ENCODE measurements at regions not wholly inside any gene's neighbourhood (a gene's known extent, or its start where the extent isn't known, plus 50 kb on each side); places are given as distances from the start of the nearest gene placed in this dataset.

DNA sequence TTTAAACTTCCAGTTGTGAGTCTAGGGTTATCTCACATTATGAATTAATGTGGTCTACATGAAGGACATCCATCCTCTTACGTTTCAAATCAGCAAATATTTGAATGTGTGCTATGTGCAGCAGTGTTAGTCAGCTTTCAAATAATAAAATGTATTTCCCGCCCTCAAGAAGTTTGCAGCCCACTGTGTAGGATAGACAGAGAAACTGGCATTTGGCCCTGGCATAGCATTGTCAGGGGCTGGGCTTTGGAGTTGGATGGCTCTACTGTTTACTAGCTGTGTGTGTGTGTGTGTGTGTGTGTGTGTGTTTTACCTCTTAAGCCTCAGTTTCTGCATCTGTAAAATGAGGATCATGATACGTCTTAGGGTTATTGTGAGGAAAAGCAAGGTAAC is 400.5 kb upstream of the C2CD4B start:
- no peak overlapping the region for H3K4me3 Mint-ChIP-seq (ENCODE audit: low read depth, unreplicated experiment)

DNA sequence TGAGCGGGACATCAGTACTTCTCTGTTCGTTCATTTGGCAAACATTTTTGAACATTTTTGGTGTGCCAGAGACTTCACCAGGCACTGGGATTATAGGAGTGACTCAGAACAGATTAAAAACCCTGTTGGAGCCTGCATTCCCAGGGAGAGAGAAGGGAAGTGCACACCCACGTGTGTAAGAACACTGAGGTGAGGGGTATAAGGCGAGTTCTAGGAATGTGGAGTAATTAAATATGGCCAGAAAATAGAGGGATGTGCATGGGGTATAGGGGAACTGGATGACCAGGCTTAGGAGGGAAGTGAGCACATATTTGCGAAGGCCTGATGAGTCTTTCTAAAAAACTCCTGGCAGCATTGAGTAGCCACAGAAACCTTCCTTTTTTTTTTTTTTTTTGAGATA is 401.2 kb upstream of the C2CD4B start:
- intact Hi-C loops (cut with micrococcal nuclease; ENCODE audit: unreplicated experiment) = no loop called here
- BruUV-seq (replicated peaks) = no TSS peak
- Mint-ChIP-seq H3K9me3 (ENCODE audit: low read depth, unreplicated experiment) (no peaks in the 10 kb centered on the region), H3K27ac (ENCODE audit: unreplicated experiment) (no peak overlapping the region), H3K4me1 (ENCODE audit: low read depth, unreplicated experiment) (peaks cover 28% of the 10 kb centered on the region), H3K4me3 (ENCODE audit: low read depth, unreplicated experiment) (no peak overlapping the region), H3K27me3 (ENCODE audit: unreplicated experiment) (peaks cover 70% of the 10 kb centered on the region), H3K36me3 (ENCODE audit: insufficient read depth, unreplicated experiment) (no peaks in the 10 kb centered on the region)
- TF ChIP-seq, protein P1, sequence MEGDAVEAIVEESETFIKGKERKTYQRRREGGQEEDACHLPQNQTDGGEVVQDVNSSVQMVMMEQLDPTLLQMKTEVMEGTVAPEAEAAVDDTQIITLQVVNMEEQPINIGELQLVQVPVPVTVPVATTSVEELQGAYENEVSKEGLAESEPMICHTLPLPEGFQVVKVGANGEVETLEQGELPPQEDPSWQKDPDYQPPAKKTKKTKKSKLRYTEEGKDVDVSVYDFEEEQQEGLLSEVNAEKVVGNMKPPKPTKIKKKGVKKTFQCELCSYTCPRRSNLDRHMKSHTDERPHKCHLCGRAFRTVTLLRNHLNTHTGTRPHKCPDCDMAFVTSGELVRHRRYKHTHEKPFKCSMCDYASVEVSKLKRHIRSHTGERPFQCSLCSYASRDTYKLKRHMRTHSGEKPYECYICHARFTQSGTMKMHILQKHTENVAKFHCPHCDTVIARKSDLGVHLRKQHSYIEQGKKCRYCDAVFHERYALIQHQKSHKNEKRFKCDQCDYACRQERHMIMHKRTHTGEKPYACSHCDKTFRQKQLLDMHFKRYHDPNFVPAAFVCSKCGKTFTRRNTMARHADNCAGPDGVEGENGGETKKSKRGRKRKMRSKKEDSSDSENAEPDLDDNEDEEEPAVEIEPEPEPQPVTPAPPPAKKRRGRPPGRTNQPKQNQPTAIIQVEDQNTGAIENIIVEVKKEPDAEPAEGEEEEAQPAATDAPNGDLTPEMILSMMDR (IDR thresholded peaks at IDR 0.05; ENCODE audit: unreplicated experiment) = no peak
- DNase-seq = no peak
- CTCF ChIA-PET = no interaction called here

More for the DNA sequence above, 400.5 kb upstream of the C2CD4B start:
- no peak for DNase-seq
- H3K27ac Mint-ChIP-seq (ENCODE audit: unreplicated experiment) = no peak overlapping the region
- no peaks in the 10 kb centered on the region for H3K9me3 Mint-ChIP-seq (ENCODE audit: low read depth, unreplicated experiment)
- intact Hi-C loops (cut with micrococcal nuclease; ENCODE audit: unreplicated experiment) = no loop called here
- TF ChIP-seq, protein P1 (IDR thresholded peaks at IDR 0.05; ENCODE audit: unreplicated experiment) = no peak
- H3K36me3 Mint-ChIP-seq (ENCODE audit: insufficient read depth, unreplicated experiment) = no peaks in the 10 kb centered on the region
- peaks cover 74% of the 10 kb centered on the region for H3K27me3 Mint-ChIP-seq (ENCODE audit: unreplicated experiment)
- CTCF ChIA-PET = no interaction called here
- no TSS peak for BruUV-seq (replicated peaks)
- H3K4me1 Mint-ChIP-seq (ENCODE audit: low read depth, unreplicated experiment) = peaks cover 32% of the 10 kb centered on the region

DNA sequence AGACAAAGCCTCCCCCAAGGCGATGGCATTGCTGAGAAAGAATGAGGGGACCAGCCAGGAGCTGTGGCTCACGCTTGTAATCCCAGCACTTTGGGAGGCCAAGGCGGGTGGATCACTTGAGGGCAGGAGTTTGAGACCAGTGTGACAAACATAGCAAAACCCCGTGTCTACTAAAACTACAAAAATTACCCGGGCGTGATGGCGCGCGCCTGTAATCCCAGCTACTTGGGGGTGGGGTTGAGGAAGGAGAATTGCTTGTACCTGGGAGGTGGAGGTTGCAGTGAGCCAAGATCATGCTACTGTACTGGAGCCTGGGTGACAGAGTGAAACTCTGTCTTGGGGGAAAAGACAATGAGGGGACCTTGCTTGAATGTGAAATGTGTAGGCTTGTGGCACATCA is 402.4 kb upstream of the C2CD4B start:
- no peaks in the 10 kb centered on the region for H3K9me3 Mint-ChIP-seq (ENCODE audit: low read depth, unreplicated experiment)
- TF ChIP-seq, protein P1 (IDR thresholded peaks at IDR 0.05; ENCODE audit: unreplicated experiment) = no peak
- CTCF ChIA-PET = no interaction called here
- peaks cover 64% of the 10 kb centered on the region for H3K27me3 Mint-ChIP-seq (ENCODE audit: unreplicated experiment)
- BruUV-seq (replicated peaks) = no TSS peak
- DNase-seq = no peak
- H3K4me3 Mint-ChIP-seq (ENCODE audit: low read depth, unreplicated experiment) = no peak overlapping the region
- H3K36me3 Mint-ChIP-seq (ENCODE audit: insufficient read depth, unreplicated experiment) = no peaks in the 10 kb centered on the region
- intact Hi-C loops (cut with micrococcal nuclease; ENCODE audit: unreplicated experiment) = no loop called here
- H3K4me1 Mint-ChIP-seq (ENCODE audit: low read depth, unreplicated experiment) = peaks cover 20% of the 10 kb centered on the region
- H3K27ac Mint-ChIP-seq (ENCODE audit: unreplicated experiment) = no peak overlapping the region

DNA sequence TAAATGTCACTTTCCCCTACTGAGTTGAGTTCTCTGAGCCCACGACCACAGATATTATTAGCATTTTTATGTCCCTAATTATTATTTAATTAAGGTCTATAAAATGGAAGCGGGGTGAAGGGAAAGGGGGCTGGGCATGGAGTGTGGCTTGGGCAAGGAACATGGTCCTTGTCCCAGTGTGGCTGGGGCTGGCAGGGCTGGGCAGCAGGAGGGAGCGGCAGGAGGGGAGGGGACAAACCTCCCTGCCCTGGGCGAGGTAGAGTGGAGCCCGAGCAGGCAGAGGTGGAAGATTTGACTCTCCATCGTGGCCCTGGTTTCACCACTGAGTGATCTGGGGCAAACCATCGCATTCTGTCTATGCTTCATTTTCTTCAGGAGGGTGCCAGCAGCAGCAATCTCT is 402.9 kb upstream of the C2CD4B start:
- Mint-ChIP-seq H3K27me3 (ENCODE audit: unreplicated experiment) (peaks cover 66% of the 10 kb centered on the region), H3K4me1 (ENCODE audit: low read depth, unreplicated experiment) (peaks cover 25% of the 10 kb centered on the region), H3K9me3 (ENCODE audit: low read depth, unreplicated experiment) (no peaks in the 10 kb centered on the region), H3K36me3 (ENCODE audit: insufficient read depth, unreplicated experiment) (no peaks in the 10 kb centered on the region), H3K4me3 (ENCODE audit: low read depth, unreplicated experiment) (no peak overlapping the region), H3K27ac (ENCODE audit: unreplicated experiment) (no peak overlapping the region)
- CTCF ChIA-PET = no interaction called here
- TF ChIP-seq, protein P1 (IDR thresholded peaks at IDR 0.05; ENCODE audit: unreplicated experiment) = no peak
- intact Hi-C loops (cut with micrococcal nuclease; ENCODE audit: unreplicated experiment) = no loop called here
- no peak for DNase-seq
- no TSS peak for BruUV-seq (replicated peaks)

Measured in Calu3 (cell line).